ENCODE measurements at regions not wholly inside any gene's neighbourhood (a gene's known extent, or its start where the extent isn't known, plus 50 kb on each side); places are given as distances from the start of the nearest gene placed in this dataset.

GRCh38 chr10:21300551-21300950, 224.9 kb downstream of the SKIDA1 start:
- no peak for DNase-seq
- H3K9me3 Mint-ChIP-seq = no peaks in the 10 kb centered on the region
- peak overlapping the region; percentile 55 for H3K27ac Mint-ChIP-seq
- no peak for TF ChIP-seq CTCF (IDR thresholded peaks at IDR 0.05)
- no peaks in the 10 kb centered on the region for H3K36me3 Mint-ChIP-seq (ENCODE audit: low read depth)
- H3K4me3 Mint-ChIP-seq = no peak overlapping the region
- no peaks in the 10 kb centered on the region for H3K27me3 Mint-ChIP-seq (ENCODE audit: low read depth, poor library complexity)
- H3K4me1 Mint-ChIP-seq = peaks cover 52% of the 10 kb centered on the region

GRCh38 chr10:21299330-21299729, 226.2 kb downstream of the SKIDA1 start:
- Mint-ChIP-seq H3K4me1 (peaks cover 64% of the 10 kb centered on the region), H3K4me3 (no peak overlapping the region), H3K27ac (no peak overlapping the region), H3K9me3 (no peaks in the 10 kb centered on the region), H3K36me3 (ENCODE audit: low read depth) (no peaks in the 10 kb centered on the region), H3K27me3 (ENCODE audit: low read depth, poor library complexity) (no peaks in the 10 kb centered on the region)
- TF ChIP-seq CTCF (IDR thresholded peaks at IDR 0.05) = no peak
- DNase-seq = no peak

GRCh38 chr10:21298701-21299100, 226.8 kb downstream of the SKIDA1 start:
- H3K27ac Mint-ChIP-seq = peak overlapping the region; percentile 1
- DNase-seq = no peak
- no peak overlapping the region for H3K4me3 Mint-ChIP-seq
- no peak for TF ChIP-seq CTCF (IDR thresholded peaks at IDR 0.05)
- H3K36me3 Mint-ChIP-seq (ENCODE audit: low read depth) = no peaks in the 10 kb centered on the region
- H3K27me3 Mint-ChIP-seq (ENCODE audit: low read depth, poor library complexity) = no peaks in the 10 kb centered on the region
- no peaks in the 10 kb centered on the region for H3K9me3 Mint-ChIP-seq
- H3K4me1 Mint-ChIP-seq = peaks cover 71% of the 10 kb centered on the region

- Mint-ChIP-seq H3K4me3 (no peak overlapping the region), H3K36me3 (ENCODE audit: low read depth) (no peaks in the 10 kb centered on the region), H3K9me3 (no peaks in the 10 kb centered on the region), H3K27me3 (ENCODE audit: low read depth, poor library complexity) (no peaks in the 10 kb centered on the region), H3K27ac (peak overlapping the region; percentile 97), H3K4me1 (peaks cover 80% of the 10 kb centered on the region)
- TF ChIP-seq CTCF (IDR thresholded peaks at IDR 0.05) = no peak
- no peak for DNase-seq
Observed at GRCh38 chr10:21297603-21298383, 227.7 kb downstream of the SKIDA1 start.

- Mint-ChIP-seq H3K27me3 (ENCODE audit: low read depth, poor library complexity) (no peaks in the 10 kb centered on the region), H3K4me3 (no peak overlapping the region), H3K4me1 (peaks cover 90% of the 10 kb centered on the region), H3K36me3 (ENCODE audit: low read depth) (no peaks in the 10 kb centered on the region), H3K27ac (peak overlapping the region; percentile 91), H3K9me3 (no peaks in the 10 kb centered on the region)
- TF ChIP-seq CTCF (IDR thresholded peaks at IDR 0.05) = no peak
- no peak for DNase-seq
Observed at GRCh38 chr10:21296575-21297355, 228.7 kb downstream of the SKIDA1 start.
